SKM-1 treated with dmso at 0.1 percent for 144 hours (cell line): ENCODE measurements at regions not wholly inside any gene's neighbourhood (a gene's known extent, or its start where the extent isn't known, plus 50 kb on each side); places are given as distances from the start of the nearest gene placed in this dataset.
"Not testable (repeated sequence)": the region's sequence is repeated elsewhere in the genome, so short reads cannot be mapped to it uniquely, and the experiment has no call there.

ENCODE experiments used
- DNase-seq: peaks from one replicate; lab custom pipeline; 2025; ENCODE audit not compliant: unreplicated experiment; lab: John Stamatoyannopoulos, UW

GRCh38 chr2:49807689-49808088, 653.4 kb upstream of the FSHR start:
- no peak for DNase-seq

GRCh38 chr2:49804111-49804510, 649.8 kb upstream of the FSHR start:
- no peak for DNase-seq

- no peak for DNase-seq
Measured at GRCh38 chr2:49801898-49802450, 647.7 kb upstream of the FSHR start.

- no peak for DNase-seq
Measured at GRCh38 chr2:49798570-49798969, 644.3 kb upstream of the FSHR start.

GRCh38 chr2:49796266-49796665, 642.0 kb upstream of the FSHR start:
- no peak for DNase-seq

GRCh38 chr2:49794396-49794795, 640.1 kb upstream of the FSHR start:
- no peak for DNase-seq

- no peak for DNase-seq
Measured at GRCh38 chr2:49788300-49788699, 634.0 kb upstream of the FSHR start.

GRCh38 chr2:49780949-49781348, 626.6 kb upstream of the FSHR start:
- no peak for DNase-seq

- DNase-seq, result no peak
Measured at GRCh38 chr2:49772299-49772970, 618.1 kb upstream of the FSHR start.

GRCh38 chr2:49770919-49771318, 616.6 kb upstream of the FSHR start:
- peak; percentile 10 for DNase-seq

GRCh38 chr2:49767316-49767715, 613.0 kb upstream of the FSHR start:
- no peak for DNase-seq

- no peak for DNase-seq
Measured at GRCh38 chr2:49755777-49756176, 601.5 kb upstream of the FSHR start.

GRCh38 chr2:49754381-49754780, 600.1 kb upstream of the FSHR start:
- DNase-seq, result no peak

- DNase-seq, result no peak
Measured at GRCh38 chr2:49753344-49753985, 599.1 kb upstream of the FSHR start.

- DNase-seq, result no peak
Measured at GRCh38 chr2:49737606-49738005, 583.3 kb upstream of the FSHR start.

GRCh38 chr2:49732924-49733323, 578.6 kb upstream of the FSHR start:
- not testable (repeated sequence) for DNase-seq

- no peak for DNase-seq
Measured at GRCh38 chr2:49719241-49719640, 564.9 kb upstream of the FSHR start.

- no peak for DNase-seq
Measured at GRCh38 chr2:49715597-49715996, 561.3 kb upstream of the FSHR start.

GRCh38 chr2:49714454-49714853, 560.1 kb upstream of the FSHR start:
- DNase-seq, result no peak

GRCh38 chr2:49702740-49703139, 548.4 kb upstream of the FSHR start:
- no peak for DNase-seq

GRCh38 chr2:49693961-49694360, 539.6 kb upstream of the FSHR start:
- no peak for DNase-seq

- not testable (repeated sequence) for DNase-seq
Measured at GRCh38 chr2:49692022-49692421, 537.7 kb upstream of the FSHR start.

- peak; percentile 4 for DNase-seq
Measured at GRCh38 chr2:49687918-49688317, 533.6 kb upstream of the FSHR start.
